H1 (cell line): ENCODE measurements at regions not wholly inside any gene's neighbourhood (a gene's known extent, or its start where the extent isn't known, plus 50 kb on each side); places are given as distances from the start of the nearest gene placed in this dataset.

Experiments
- CTCF ChIA-PET: fragments of 300-600 bp; sonication (Branson Sonifier 250); formaldehyde crosslinking; loops from one replicate; lab custom pipeline; 2021; ENCODE audit not compliant: partially characterized antibody; lab: Charles Lee
- POLR2A ChIA-PET: fragments of 300-600 bp; sonication (Branson Sonifier 250); formaldehyde crosslinking; loops from one replicate; lab custom pipeline; 2021; ENCODE audit warnings: inconsistent platforms; ENCODE audit not compliant: partially characterized antibody; lab: Charles Lee
- DNase-seq, 2 experiments: peaks; one replicate each; pipeline versions ENCODE4 v3.0.0 to v3.0.0-alpha.2; 2010 to 2022; ENCODE audit warnings: low spot score in 2 of 2, low read depth in 1 of 2, mixed read lengths in 1 of 2
- FAIRE-seq: peaks from 2 replicates; lab custom pipeline; 2011; peaks lifted over from hg19 to GRCh38; lab: Jason Lieb, UNC
- H2AFZ ChIP-seq: 2 replicates; pipeline ENCODE4 v1.8.1; 2012; ENCODE audit warnings: low read length, inconsistent platforms
- H2AK5ac ChIP-seq: 2 replicates; pipeline ENCODE4 v1.6.1; 2013; ENCODE audit warnings: low read depth, low read length
- H2BK120ac ChIP-seq: replicated peaks from 2 replicates; pipeline ENCODE3; 2013; ENCODE audit warnings: low read depth, low read length, inconsistent platforms
- H2BK12ac ChIP-seq: 2 replicates; pipeline ENCODE4 v1.6.1; 2013; ENCODE audit warnings: low read depth, low read length
- H2BK15ac ChIP-seq: 2 replicates; pipeline ENCODE4 v1.6.1; 2013; ENCODE audit warnings: low read length
- H2BK20ac ChIP-seq: 2 replicates; pipeline ENCODE4 v1.6.1; 2013; ENCODE audit warnings: low read length
- H2BK5ac ChIP-seq: 2 replicates; pipeline ENCODE4 v1.6.1; 2013; ENCODE audit warnings: low read depth, low read length
- H3K14ac ChIP-seq: 2 replicates; pipeline ENCODE4 v1.6.1; 2013; ENCODE audit warnings: inconsistent platforms; ENCODE audit not compliant: insufficient read length
- H3K18ac ChIP-seq: 2 replicates; pipeline ENCODE4 v1.6.1; 2013; ENCODE audit warnings: low read length; ENCODE audit errors: extremely low read depth
- H3K23ac ChIP-seq: 2 replicates; pipeline ENCODE4 v1.6.1; 2013; ENCODE audit warnings: inconsistent platforms; ENCODE audit not compliant: insufficient read length
- H3K23me2 ChIP-seq: 2 replicates; pipeline ENCODE4 v1.6.1; 2013; ENCODE audit warnings: low read depth, low read length
- H3K27ac ChIP-seq: 2 replicates; pipeline ENCODE4 v1.6.1; 2011; ENCODE audit warnings: low read depth, low read length, inconsistent platforms
- H3K27me3 ChIP-seq, 4 experiments: replicated peaks in 1 of 4; 1 replicate in 1 of 4; 2 replicates in 3 of 4; pipeline versions ENCODE4 v1.6.1 to v1.8.1; 2011 to 2013; ENCODE audit warnings: low read length in 3 of 4, mild to moderate bottlenecking in 3 of 4, inconsistent platforms in 2 of 4, mixed read lengths in 2 of 4, moderate library complexity in 1 of 4; ENCODE audit not compliant: control insufficient read depth in 3 of 4, insufficient read depth in 3 of 4; ENCODE audit errors: extremely low read depth in 1 of 4
- H3K36me3 ChIP-seq, 4 experiments: 2 replicates each; pipeline versions ENCODE4 v1.6.1 to v1.8.1; 2011 to 2013; ENCODE audit warnings: mild to moderate bottlenecking in 4 of 4, low read length in 3 of 4, moderate library complexity in 2 of 4, control low read depth in 1 of 4, inconsistent platforms in 1 of 4; ENCODE audit not compliant: insufficient read depth in 4 of 4, control insufficient read depth in 2 of 4
- H3K4ac ChIP-seq: replicated peaks from 2 replicates; pipeline ENCODE3; 2013; ENCODE audit warnings: low read length, low read depth, mixed read lengths, inconsistent platforms; ENCODE audit not compliant: insufficient read length
- H3K4me1 ChIP-seq, 4 experiments: replicated peaks in 1 of 4; 1 replicate in 1 of 4; 2 replicates in 3 of 4; pipeline versions ENCODE4 v1.6.1 to v1.8.1; 2011 to 2013; ENCODE audit warnings: low read length in 3 of 4, inconsistent platforms in 2 of 4, mixed read lengths in 1 of 4; ENCODE audit not compliant: insufficient read depth in 4 of 4, control insufficient read depth in 3 of 4
- H3K4me2 ChIP-seq, 2 experiments: 2 replicates each; pipeline versions ENCODE4 v1.6.1 to v1.8.1; 2011 to 2013; ENCODE audit warnings: low read depth in 2 of 2, low read length in 2 of 2, control low read depth in 1 of 2, inconsistent platforms in 1 of 2, mild to moderate bottlenecking in 1 of 2; ENCODE audit not compliant: insufficient read depth in 1 of 2
- H3K4me3 ChIP-seq, 4 experiments: fragments of 200-600, 300-600 bp in 1 of 4; sonication (generic), shearing (Covaris generic), sonication (Bioruptor Twin) in 1 of 4; 2 replicates each; pipeline versions ENCODE4 v1.5.1 to v1.8.1; 2011 to 2016; ENCODE audit warnings: low read length in 4 of 4, low read depth in 3 of 4, control low read depth in 2 of 4, inconsistent platforms in 2 of 4, mild to moderate bottlenecking in 2 of 4, mixed read lengths in 1 of 4, moderate library complexity in 1 of 4; ENCODE audit not compliant: insufficient read depth in 2 of 4; ENCODE audit errors: extremely low read depth in 1 of 4
- H3K56ac ChIP-seq: replicated peaks from 2 replicates; pipeline ENCODE3; 2013; ENCODE audit warnings: low read depth, mild to moderate bottlenecking, mixed read lengths, low read length, inconsistent platforms; ENCODE audit not compliant: insufficient read length
- H3K79me1 ChIP-seq: 2 replicates; pipeline ENCODE4 v1.6.1; 2013; ENCODE audit warnings: low read depth, low read length, control low read depth
- H3K79me2 ChIP-seq, 2 experiments: 2 replicates each; pipeline versions ENCODE4 v1.6.1 to v1.8.1; 2012 to 2013; ENCODE audit warnings: low read length in 2 of 2, mild to moderate bottlenecking in 2 of 2, inconsistent platforms in 1 of 2; ENCODE audit not compliant: insufficient read depth in 2 of 2, control insufficient read depth in 1 of 2
- H3K9ac ChIP-seq, 4 experiments: replicated peaks in 1 of 4; 1 replicate in 1 of 4; 2 replicates in 3 of 4; pipeline versions ENCODE4 v1.6.1 to v1.8.1; 2011 to 2013; ENCODE audit warnings: low read depth in 3 of 4, low read length in 3 of 4, control low read depth in 2 of 4, mild to moderate bottlenecking in 2 of 4, moderate library complexity in 2 of 4, inconsistent platforms in 1 of 4; ENCODE audit errors: extremely low read depth in 1 of 4
- H3K9me3 ChIP-seq, 2 experiments: 2 replicates each; pipeline versions ENCODE4 v1.6.1 to v1.8.1; 2012 to 2013; ENCODE audit warnings: mild to moderate bottlenecking in 2 of 2, moderate library complexity in 2 of 2, control low read depth in 1 of 2, inconsistent platforms in 1 of 2, low read depth in 1 of 2, low read length in 1 of 2, mixed read lengths in 1 of 2; ENCODE audit not compliant: insufficient read depth in 2 of 2
- H4K20me1 ChIP-seq, 2 experiments: replicated peaks in 1 of 2; 2 replicates each; pipeline versions ENCODE3 to v1.8.1; 2011 to 2013; ENCODE audit warnings: inconsistent platforms in 2 of 2, low read length in 2 of 2, mild to moderate bottlenecking in 1 of 2; ENCODE audit not compliant: insufficient read depth in 2 of 2, control insufficient read depth in 1 of 2
- H4K5ac ChIP-seq: 2 replicates; pipeline ENCODE4 v1.6.1; 2013; ENCODE audit warnings: low read length, low read depth, mixed read lengths, inconsistent platforms; ENCODE audit not compliant: insufficient read length
- H4K8ac ChIP-seq: 2 replicates; pipeline ENCODE4 v1.8.0; 2013; ENCODE audit warnings: mild to moderate bottlenecking, moderate library complexity, low read length, inconsistent platforms; ENCODE audit not compliant: insufficient read depth; ENCODE audit errors: extremely low read depth
- H4K91ac ChIP-seq: replicated peaks from 2 replicates; pipeline ENCODE3; 2013; ENCODE audit warnings: low read length, mixed read lengths, inconsistent platforms; ENCODE audit not compliant: insufficient read length
- ATF2 ChIP-seq: IDR thresholded peaks from 2 replicates; pipeline ENCODE4 v1.6.1; 2012; ENCODE audit warnings: low read length, inconsistent platforms
- BRCA1 ChIP-seq: IDR thresholded peaks from 2 replicates; pipeline ENCODE4 v1.6.1; 2012; ENCODE audit warnings: low read depth, low read length, improper control_type of control experiment
- CTBP2 ChIP-seq: IDR thresholded peaks from 2 replicates; pipeline ENCODE4 v1.7.0; 2011; ENCODE audit warnings: borderline replicate concordance, mild to moderate bottlenecking, moderate library complexity, mixed read lengths, low read length; ENCODE audit not compliant: insufficient read depth, insufficient read length
- FOSL1 ChIP-seq: IDR thresholded peaks from 2 replicates; pipeline ENCODE4 v1.6.1; 2011; ENCODE audit warnings: mild to moderate bottlenecking, low read depth, low read length, moderate library complexity; ENCODE audit not compliant: insufficient read depth
- JUN ChIP-seq: IDR thresholded peaks from 2 replicates; pipeline ENCODE4 v1.6.1; 2011; ENCODE audit warnings: low read depth, mild to moderate bottlenecking, improper control_type of control experiment, low read length
- KDM1A ChIP-seq: fragments of 200-600, 300-600 bp; sonication (generic); IDR thresholded peaks from 2 replicates; pipeline ENCODE4 v1.7.1; 2016; ENCODE audit warnings: mild to moderate bottlenecking, low read length, borderline replicate concordance
- KDM4A ChIP-seq: IDR thresholded peaks from one replicate; pipeline ENCODE4 v1.7.1; 2012; ENCODE audit warnings: low read depth, mild to moderate bottlenecking, moderate library complexity, low read length, inconsistent platforms; ENCODE audit not compliant: severe bottlenecking
- PHF8 ChIP-seq: fragments of 200-600 bp; sonication (generic); conservative IDR thresholded peaks from 2 replicates; pipeline ENCODE4 v1.7.1; 2012; ENCODE audit warnings: low read depth, mild to moderate bottlenecking, inconsistent platforms, low read length, moderate library complexity
- POLR2AphosphoS5 ChIP-seq: IDR thresholded peaks from 2 replicates; pipeline ENCODE4 v1.6.1; 2011; ENCODE audit warnings: low read depth, low read length
- SIN3A ChIP-seq, 2 experiments: IDR thresholded peaks in 1 of 2; conservative IDR thresholded peaks in 1 of 2; 2 replicates each; pipeline ENCODE4 v1.6.1; 2011 to 2012; ENCODE audit warnings: low read length in 2 of 2, improper control_type of control experiment in 1 of 2, low read depth in 1 of 2, mild to moderate bottlenecking in 1 of 2
- SP4 ChIP-seq: IDR thresholded peaks from 2 replicates; pipeline ENCODE4 v1.6.1; 2012; ENCODE audit warnings: low read length, inconsistent platforms
- SUZ12 ChIP-seq: fragments of 200-600 bp; sonication (generic); IDR thresholded peaks from 2 replicates; pipeline ENCODE4 v1.6.1; 2012; ENCODE audit warnings: mild to moderate bottlenecking, inconsistent platforms, low read length, moderate library complexity, mixed read lengths
- TAF7 ChIP-seq: optimal IDR thresholded peaks from 2 replicates; pipeline ENCODE3; 2011; ENCODE audit warnings: low read depth, mild to moderate bottlenecking, inconsistent platforms, low read length, moderate library complexity, borderline replicate concordance
- WGBS, 2 experiments: shearing (Covaris generic) in 1 of 2; methylation state at CpG; one replicate each; pipeline versions ENCODE4 v1.1.6 to v1.1.7; 2013 to 2015; ENCODE audit warnings: low lambda C conversion rate in 2 of 2, mixed read lengths in 2 of 2, inconsistent platforms in 1 of 2, low coverage in 1 of 2, missing lambda C conversion rate in 1 of 2; ENCODE audit not compliant: insufficient replicate concordance in 2 of 2, insufficient coverage in 1 of 2, insufficient read length in 1 of 2; ENCODE audit errors: extremely low coverage in 1 of 2, missing lambda C conversion rate in 1 of 2; 5-methylcytosine and 5-hydroxymethylcytosine counted together

- CTCF ChIA-PET, result no interaction called here
- no peak for TF ChIP-seq SP4
- TF ChIP-seq BRCA1, result no peak
- TF ChIP-seq PHF8, result no peak
- TF ChIP-seq FOSL1, result no peak
- no peak for TF ChIP-seq ATF2
- no peak for TF ChIP-seq SUZ12
- no peak for TF ChIP-seq POLR2AphosphoS5
- TF ChIP-seq JUN, result no peak
- no peak for TF ChIP-seq KDM1A
- TF ChIP-seq TAF7, result no peak
- TF ChIP-seq KDM4A, result no peak
- no peak for TF ChIP-seq SIN3A (conservative IDR thresholded peaks at IDR 0.05 in 1 of 2, IDR thresholded peaks at IDR 0.05 in 1 of 2; ENCODE audit: low read depth in 1 of 2, low read length in 2 of 2)
- no peak for TF ChIP-seq CTBP2
Measured at GRCh38 chr11:16547879-16548278, 190.6 kb upstream of the C11orf58 start.

More at GRCh38 chr11:16547879-16548278, 190.6 kb upstream of the C11orf58 start:
- Histone ChIP-seq H3K23me2 (no peaks in the 10 kb centered on the region), H4K91ac (no peak overlapping the region), H2BK15ac (no peak overlapping the region), H3K79me2 (no peaks in the 10 kb centered on the region), H2AFZ (no peak overlapping the region), H3K56ac (no peak overlapping the region), H4K20me1 (no peaks in the 10 kb centered on the region), H3K36me3 (no peaks in the 10 kb centered on the region), H3K4me3 (no peak overlapping the region), H2BK120ac (no peak overlapping the region), H4K8ac (no peak overlapping the region), H2AK5ac (no peak overlapping the region), H3K4ac (no peak overlapping the region), H3K4me2 (no peak overlapping the region), H3K14ac (no peak overlapping the region), H3K18ac (no peak overlapping the region), H3K4me1 (no peaks in the 10 kb centered on the region), H4K5ac (no peak overlapping the region), H3K9ac (no peak overlapping the region), H3K79me1 (no peaks in the 10 kb centered on the region), H2BK12ac (no peak overlapping the region), H3K9me3 (no peaks in the 10 kb centered on the region), H3K27me3 (no peaks in the 10 kb centered on the region), H2BK5ac (no peak overlapping the region), H3K23ac (no peak overlapping the region), H3K27ac (no peak overlapping the region), H2BK20ac (no peak overlapping the region)
- DNase-seq (no peak), FAIRE-seq (no peak)
- POLR2A ChIA-PET, result no interaction called here
- 91% methylated on average over 4 of the region's 4 CpGs; no CpG with 5 or more reads in 1 of the 2 experiments for WGBS, 2 experiments
